Effector memory CD8-positive, alpha-beta T cell (primary cell): ENCODE measurements at regions not wholly inside any gene's neighbourhood (a gene's known extent, or its start where the extent isn't known, plus 50 kb on each side); places are given as distances from the start of the nearest gene placed in this dataset.
"Not testable (repeated sequence)": the region's sequence is repeated elsewhere in the genome, so short reads cannot be mapped to it uniquely, and the experiment has no call there.

Experiments used
- ATAC-seq: fragments of 150-1000 bp; cut with Tn5 transposase; replicated peaks from 2 replicates; pipeline ENCODE4 v1.10.0; 2021; ENCODE audit warnings: mild to moderate bottlenecking, moderate library complexity
- DNase-seq, 3 experiments: peaks; one replicate each; pipeline ENCODE4 v3.0.0; 2021
- H3K27ac Mint-ChIP-seq, 2 donors: one replicate each; pipeline ENCODE4 v1.8.0; 2022; ENCODE audit warnings: mild to moderate bottlenecking in 2 of 2, mixed read lengths in 2 of 2, moderate library complexity in 2 of 2
- H3K27me3 Mint-ChIP-seq, 2 donors: one replicate each; pipeline ENCODE4 v1.8.0; 2022; ENCODE audit warnings: mixed read lengths in 2 of 2
- H3K36me3 Mint-ChIP-seq: one replicate; pipeline ENCODE4 v1.8.0; 2022; ENCODE audit warnings: mild to moderate bottlenecking, moderate library complexity, mixed read lengths; ENCODE audit not compliant: insufficient read depth
- H3K4me1 Mint-ChIP-seq, 2 donors: one replicate each; pipeline ENCODE4 v1.8.0; 2022; ENCODE audit warnings: low read depth in 2 of 2, mixed read lengths in 2 of 2
- H3K4me3 Mint-ChIP-seq, 2 donors: one replicate each; pipeline ENCODE4 v1.8.0; 2022; ENCODE audit warnings: mild to moderate bottlenecking in 2 of 2, mixed read lengths in 2 of 2, moderate library complexity in 2 of 2
- H3K9me3 Mint-ChIP-seq, 2 donors: one replicate each; pipeline ENCODE4 v1.8.0; 2022; ENCODE audit warnings: mixed read lengths in 2 of 2

GRCh38 chr15:21063512-21063911, 197.4 kb upstream of the POTEB2 start:
- not testable (repeated sequence) for H3K4me1 Mint-ChIP-seq, H3K27me3 Mint-ChIP-seq, DNase-seq, ATAC-seq, H3K36me3 Mint-ChIP-seq, H3K27ac Mint-ChIP-seq, H3K9me3 Mint-ChIP-seq, H3K4me3 Mint-ChIP-seq

DNA sequence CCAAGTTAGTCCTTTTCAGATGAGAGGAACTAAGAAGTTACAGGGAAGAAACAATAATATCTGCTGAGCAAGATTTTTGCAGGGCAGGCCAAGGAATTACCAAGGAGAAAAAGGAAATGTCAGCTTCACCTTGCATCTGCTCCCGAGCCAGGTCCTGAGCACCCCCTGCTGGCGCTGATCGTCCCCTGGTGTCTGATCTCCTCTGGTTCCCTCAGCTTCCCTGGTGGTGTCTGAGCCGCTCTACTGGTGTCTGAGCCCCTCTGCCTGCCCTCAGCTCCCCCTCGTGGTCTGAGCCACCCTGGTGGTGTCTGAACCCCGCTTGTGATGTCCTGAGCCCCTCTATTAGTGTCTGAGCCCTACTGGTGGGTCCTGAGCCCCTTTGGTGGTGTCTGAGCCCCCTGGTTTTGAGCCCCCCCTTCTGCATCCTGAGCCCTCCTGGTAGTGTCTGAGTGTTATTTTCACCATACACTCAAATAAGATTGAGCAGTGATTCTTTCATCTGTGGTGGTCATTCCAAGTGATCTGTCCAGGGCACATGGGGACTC, 196.6 kb upstream of the POTEB2 start:
- not testable (repeated sequence) for H3K9me3 Mint-ChIP-seq, H3K4me1 Mint-ChIP-seq, H3K36me3 Mint-ChIP-seq, DNase-seq, H3K4me3 Mint-ChIP-seq, H3K27me3 Mint-ChIP-seq, H3K27ac Mint-ChIP-seq, ATAC-seq

DNA sequence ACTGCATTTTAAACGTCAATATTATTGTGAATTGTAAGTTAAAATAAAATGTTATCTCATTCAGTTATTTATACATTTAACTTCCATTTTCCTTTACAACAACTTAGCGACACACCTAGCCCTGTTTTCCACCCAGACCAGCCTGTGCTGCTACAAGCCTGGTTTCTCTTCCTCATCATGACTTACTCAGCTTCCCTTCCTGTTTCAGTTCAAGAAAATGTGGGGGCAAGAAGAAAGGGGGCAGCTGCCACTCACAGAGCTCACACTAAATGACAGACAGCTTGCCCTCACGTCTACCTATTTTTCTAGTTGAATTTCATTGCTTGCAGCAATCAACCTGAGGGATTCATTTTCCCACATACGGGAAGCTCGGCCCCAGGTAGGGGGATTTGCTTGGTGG, 185.8 kb upstream of the POTEB2 start:
- not testable (repeated sequence) for H3K4me3 Mint-ChIP-seq, H3K36me3 Mint-ChIP-seq, H3K27me3 Mint-ChIP-seq, H3K4me1 Mint-ChIP-seq, DNase-seq, H3K27ac Mint-ChIP-seq, ATAC-seq, H3K9me3 Mint-ChIP-seq

DNA sequence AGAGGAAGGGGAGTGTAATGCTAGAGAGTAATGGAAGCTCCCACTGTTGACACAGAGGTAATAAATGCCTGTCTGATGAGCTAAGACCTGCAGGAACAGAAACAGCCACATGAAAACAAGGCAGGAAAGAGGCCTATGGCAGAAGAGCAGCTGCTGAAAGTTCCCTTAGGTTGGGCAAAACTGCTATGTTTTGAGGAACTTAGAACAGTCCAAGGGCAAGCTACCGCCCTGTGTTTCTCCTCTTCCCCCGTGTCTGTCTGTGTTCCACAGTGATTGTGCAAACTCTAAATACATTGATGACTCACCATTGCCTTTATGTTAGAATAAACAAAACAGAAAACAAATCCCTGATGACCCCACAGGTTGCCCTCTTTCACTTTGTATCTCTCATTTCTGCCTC, 165.6 kb upstream of the POTEB2 start:
- H3K27me3 Mint-ChIP-seq, ATAC-seq, H3K27ac Mint-ChIP-seq, H3K9me3 Mint-ChIP-seq, H3K4me1 Mint-ChIP-seq, DNase-seq, H3K36me3 Mint-ChIP-seq, H3K4me3 Mint-ChIP-seq: not testable (repeated sequence)

DNA sequence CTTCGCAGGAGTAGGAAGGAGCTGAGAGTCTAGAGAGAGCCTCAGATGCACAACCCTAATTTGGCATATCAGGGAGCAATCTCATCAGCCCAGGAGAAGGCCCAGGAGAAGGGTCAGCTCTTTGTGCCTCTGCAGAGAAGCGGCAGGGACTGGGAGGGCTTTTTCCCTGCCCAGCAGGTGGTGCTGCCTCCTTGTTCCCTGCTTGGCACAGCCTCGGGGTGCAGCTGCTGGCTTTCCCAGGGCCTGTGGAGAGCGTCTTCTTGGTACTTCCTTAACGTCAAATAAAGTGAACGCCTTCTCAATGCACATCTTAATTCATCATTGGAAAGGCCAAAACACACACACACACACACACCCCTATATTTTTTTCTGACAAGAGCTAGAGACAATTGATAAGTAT, 162.9 kb upstream of the POTEB2 start:
- not testable (repeated sequence) for ATAC-seq, H3K4me3 Mint-ChIP-seq

GRCh38 chr15:21027942-21028341, 161.8 kb upstream of the POTEB2 start:
- not testable (repeated sequence) for ATAC-seq

More for the DNA sequence above, 162.9 kb upstream of the POTEB2 start:
- H3K4me1 Mint-ChIP-seq, DNase-seq, H3K27me3 Mint-ChIP-seq, H3K36me3 Mint-ChIP-seq, H3K9me3 Mint-ChIP-seq, H3K27ac Mint-ChIP-seq: not testable (repeated sequence)

GRCh38 chr15:21026848-21027247, 160.7 kb upstream of the POTEB2 start:
- not testable (repeated sequence) for H3K36me3 Mint-ChIP-seq, H3K9me3 Mint-ChIP-seq, DNase-seq, H3K4me3 Mint-ChIP-seq, H3K4me1 Mint-ChIP-seq, H3K27me3 Mint-ChIP-seq, ATAC-seq, H3K27ac Mint-ChIP-seq

More at GRCh38 chr15:21027942-21028341, 161.8 kb upstream of the POTEB2 start:
- H3K36me3 Mint-ChIP-seq, H3K4me1 Mint-ChIP-seq, H3K9me3 Mint-ChIP-seq, DNase-seq, H3K4me3 Mint-ChIP-seq, H3K27me3 Mint-ChIP-seq, H3K27ac Mint-ChIP-seq: not testable (repeated sequence)

DNA sequence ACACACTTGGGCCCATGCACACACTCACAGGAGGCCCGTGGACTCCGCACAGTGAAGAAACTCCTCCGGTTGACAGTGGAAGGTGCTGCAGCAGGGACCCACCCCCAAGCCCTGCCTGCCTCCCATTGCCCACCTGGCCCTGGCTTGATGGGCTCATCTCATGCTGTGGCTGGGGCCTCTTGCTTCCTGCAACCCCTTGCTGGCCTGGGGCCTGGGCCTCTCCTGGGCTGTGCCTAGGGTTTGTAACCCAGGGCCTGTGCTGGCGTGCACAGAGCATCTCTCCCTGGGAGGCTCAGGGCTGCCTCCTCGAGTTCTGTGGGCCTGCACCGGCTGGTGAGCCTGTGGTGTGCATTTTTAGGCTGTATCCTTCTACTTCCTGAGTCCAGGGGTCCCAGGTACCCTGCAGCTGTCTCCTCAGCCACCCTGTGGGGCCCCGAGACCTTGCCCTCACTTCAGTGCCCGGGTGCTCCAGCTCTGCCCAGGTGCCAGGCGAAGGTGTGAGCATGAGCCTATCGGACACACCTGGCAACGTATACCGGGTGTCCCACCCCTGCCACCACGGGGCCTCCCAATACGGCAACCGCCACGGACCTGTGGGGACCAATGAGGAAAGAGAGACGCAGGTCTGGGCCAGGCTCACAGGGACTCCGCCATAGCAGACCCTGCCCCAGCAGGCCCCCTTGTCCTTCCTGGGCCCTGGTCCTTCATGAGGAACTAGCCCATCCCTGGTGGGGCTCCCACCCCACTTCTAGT, 158.3 kb upstream of the POTEB2 start:
- not testable (repeated sequence) for H3K27ac Mint-ChIP-seq, H3K9me3 Mint-ChIP-seq, DNase-seq, H3K36me3 Mint-ChIP-seq, H3K27me3 Mint-ChIP-seq, H3K4me1 Mint-ChIP-seq, H3K4me3 Mint-ChIP-seq, ATAC-seq

- not testable (repeated sequence) for H3K9me3 Mint-ChIP-seq, H3K4me3 Mint-ChIP-seq, H3K36me3 Mint-ChIP-seq, H3K27ac Mint-ChIP-seq, H3K4me1 Mint-ChIP-seq, DNase-seq, H3K27me3 Mint-ChIP-seq, ATAC-seq
These were observed 152.1 kb upstream of the POTEB2 start for GRCh38 chr15:21018176-21018575.

- not testable (repeated sequence) for H3K27ac Mint-ChIP-seq, DNase-seq, H3K27me3 Mint-ChIP-seq, H3K36me3 Mint-ChIP-seq, H3K9me3 Mint-ChIP-seq, ATAC-seq, H3K4me1 Mint-ChIP-seq, H3K4me3 Mint-ChIP-seq
These were observed 151.2 kb upstream of the POTEB2 start for GRCh38 chr15:21017326-21017725.

DNA sequence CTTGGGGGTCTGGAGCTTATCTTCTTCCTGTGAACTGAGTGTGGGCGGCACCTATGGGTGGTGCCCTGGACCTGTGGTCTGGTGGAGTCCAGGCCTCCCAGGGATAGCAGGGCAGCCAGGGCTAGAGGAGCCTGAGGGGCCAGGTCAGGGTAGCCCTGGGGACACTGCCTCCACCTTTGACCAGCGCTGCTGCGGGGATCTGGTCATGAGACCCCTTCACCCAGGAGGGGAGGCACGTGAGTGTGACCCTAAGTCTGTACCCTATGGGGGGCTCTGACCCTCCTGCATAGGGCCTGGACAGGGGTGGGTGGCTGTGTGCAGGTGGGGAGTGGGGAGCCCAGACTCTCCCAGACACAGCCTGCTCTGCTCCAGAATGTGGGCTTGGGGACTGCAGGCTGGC, 150.5 kb upstream of the POTEB2 start:
- not testable (repeated sequence) for H3K27me3 Mint-ChIP-seq, DNase-seq, H3K4me3 Mint-ChIP-seq, H3K27ac Mint-ChIP-seq, ATAC-seq, H3K9me3 Mint-ChIP-seq, H3K36me3 Mint-ChIP-seq, H3K4me1 Mint-ChIP-seq

DNA sequence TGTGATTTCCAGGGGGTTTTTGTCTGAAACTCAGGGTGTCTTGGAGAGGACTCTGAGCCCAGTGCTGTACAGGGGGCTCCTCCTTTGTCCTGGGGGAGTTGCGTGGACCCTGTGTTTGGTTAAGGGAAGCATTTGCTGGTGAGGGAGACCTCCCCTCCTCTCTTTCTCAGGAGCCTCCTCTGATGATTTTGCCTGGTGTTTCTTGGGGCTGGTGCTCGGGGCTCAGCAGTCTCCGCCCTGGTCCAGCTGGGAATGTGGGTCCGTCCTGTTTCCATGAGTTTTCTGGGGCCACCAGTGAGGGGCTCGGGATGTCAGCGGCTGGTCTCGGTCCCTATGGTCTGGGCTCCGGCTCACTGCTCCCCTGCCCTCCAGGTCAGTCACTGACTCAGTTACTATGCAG, 149.1 kb upstream of the POTEB2 start:
- H3K4me3 Mint-ChIP-seq, H3K27ac Mint-ChIP-seq, H3K9me3 Mint-ChIP-seq, H3K27me3 Mint-ChIP-seq, H3K36me3 Mint-ChIP-seq, H3K4me1 Mint-ChIP-seq, DNase-seq, ATAC-seq: not testable (repeated sequence)

DNA sequence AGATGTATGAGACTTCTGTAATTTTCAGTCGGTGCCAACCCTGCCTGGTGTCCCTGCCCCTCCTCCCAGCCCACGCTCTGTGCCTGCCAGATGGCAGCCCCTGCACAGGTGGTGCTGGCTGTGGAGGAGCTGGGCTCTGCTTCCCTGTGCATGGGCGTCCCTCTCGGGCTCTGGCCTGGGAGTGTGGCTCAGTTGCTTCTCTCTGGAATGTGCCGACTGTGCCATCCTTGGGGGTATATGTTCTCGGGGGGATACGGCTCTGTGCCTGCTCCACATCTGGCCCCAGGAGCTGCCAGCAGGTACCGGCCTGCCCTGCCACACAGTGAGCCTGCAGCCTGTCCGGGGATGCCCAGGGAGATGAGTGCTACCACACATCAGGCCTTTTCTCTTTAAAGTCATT, 147.2 kb upstream of the POTEB2 start:
- H3K4me1 Mint-ChIP-seq, H3K9me3 Mint-ChIP-seq, H3K27ac Mint-ChIP-seq, H3K4me3 Mint-ChIP-seq, H3K36me3 Mint-ChIP-seq, DNase-seq, H3K27me3 Mint-ChIP-seq, ATAC-seq: not testable (repeated sequence)

DNA sequence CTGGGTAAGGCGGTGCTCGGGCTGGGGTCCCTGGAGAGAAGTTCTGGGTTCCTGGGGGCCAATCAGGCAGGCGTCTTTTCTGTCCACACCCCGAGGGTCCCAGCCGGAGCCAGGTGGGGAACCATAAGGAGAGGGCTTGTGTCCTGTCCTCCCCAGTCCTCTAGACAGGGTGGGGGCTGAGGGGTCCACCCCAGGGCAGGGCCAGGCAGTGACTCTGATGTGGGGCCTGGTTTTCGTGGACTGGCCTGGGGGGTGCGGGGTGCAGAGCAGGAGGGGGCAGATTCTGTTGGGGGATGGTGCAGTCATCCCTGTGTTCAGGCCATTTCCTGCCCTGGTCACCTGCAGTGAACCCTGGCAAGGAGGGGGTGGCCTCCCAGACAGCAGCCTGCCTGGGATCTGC, 143.5 kb upstream of the POTEB2 start:
- not testable (repeated sequence) for H3K27me3 Mint-ChIP-seq, DNase-seq, H3K9me3 Mint-ChIP-seq, H3K36me3 Mint-ChIP-seq, H3K27ac Mint-ChIP-seq, H3K4me1 Mint-ChIP-seq, ATAC-seq, H3K4me3 Mint-ChIP-seq
